SK-N-SH (cell line): ENCODE measurements at regions not wholly inside any gene's neighbourhood (a gene's known extent, or its start where the extent isn't known, plus 50 kb on each side); places are given as distances from the start of the nearest gene placed in this dataset.

Experiments used
- CTCF ChIP-seq: fragments of 200-600 bp; sonication (generic); IDR thresholded peaks from 2 replicates; pipeline ENCODE4 v1.6.1; 2017; ENCODE audit warnings: antibody characterized with exemption, mild to moderate bottlenecking, moderate library complexity
- GATA2 ChIP-seq: sonication (generic); formaldehyde crosslinking; IDR thresholded peaks from 2 replicates; pipeline ENCODE4 v1.5.0; 2020; ENCODE audit warnings: mild to moderate bottlenecking, missing genetic modification reagents
- RCOR1 ChIP-seq: fragments of 150-350 bp; IDR thresholded peaks from 2 replicates; pipeline ENCODE4 v1.6.1; 2017; ENCODE audit warnings: antibody characterized with exemption, low read length
- SIN3A ChIP-seq: IDR thresholded peaks from 2 replicates; pipeline ENCODE4 v1.6.1; 2012; ENCODE audit warnings: low read depth, mild to moderate bottlenecking, low read length, moderate library complexity, borderline replicate concordance
- TF ChIP-seq, protein P1 (sequence below): fragments of 150-350 bp; IDR thresholded peaks from 2 replicates; pipeline ENCODE4 v1.6.1; 2017; ENCODE audit warnings: antibody characterized with exemption, low read length, low read depth, borderline replicate concordance

- TF ChIP-seq, protein P1, sequence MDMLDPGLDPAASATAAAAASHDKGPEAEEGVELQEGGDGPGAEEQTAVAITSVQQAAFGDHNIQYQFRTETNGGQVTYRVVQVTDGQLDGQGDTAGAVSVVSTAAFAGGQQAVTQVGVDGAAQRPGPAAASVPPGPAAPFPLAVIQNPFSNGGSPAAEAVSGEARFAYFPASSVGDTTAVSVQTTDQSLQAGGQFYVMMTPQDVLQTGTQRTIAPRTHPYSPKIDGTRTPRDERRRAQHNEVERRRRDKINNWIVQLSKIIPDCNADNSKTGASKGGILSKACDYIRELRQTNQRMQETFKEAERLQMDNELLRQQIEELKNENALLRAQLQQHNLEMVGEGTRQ = no peak
- TF ChIP-seq RCOR1 (no peak), GATA2 (no peak), SIN3A (no peak), CTCF (no peak)
These were observed 585.2 kb upstream of the LINC00305 start for GRCh38 chr18:64734063-64734462.
